ENCODE measurements at regions not wholly inside any gene's neighbourhood (a gene's known extent, or its start where the extent isn't known, plus 50 kb on each side); places are given as distances from the start of the nearest gene placed in this dataset.

- TF ChIP-seq GATA3 (IDR thresholded peaks at IDR 0.05; ENCODE audit: low read depth, low read length) = no peak
- TF ChIP-seq GATA2 (IDR thresholded peaks at IDR 0.05; ENCODE audit: low read depth, low read length) = no peak
Observed at GRCh38 chr15:69706353-69707097, 253.9 kb downstream of the RPLP1 start.
